ENCODE measurements at regions not wholly inside any gene's neighbourhood (a gene's known extent, or its start where the extent isn't known, plus 50 kb on each side); places are given as distances from the start of the nearest gene placed in this dataset.

DNA sequence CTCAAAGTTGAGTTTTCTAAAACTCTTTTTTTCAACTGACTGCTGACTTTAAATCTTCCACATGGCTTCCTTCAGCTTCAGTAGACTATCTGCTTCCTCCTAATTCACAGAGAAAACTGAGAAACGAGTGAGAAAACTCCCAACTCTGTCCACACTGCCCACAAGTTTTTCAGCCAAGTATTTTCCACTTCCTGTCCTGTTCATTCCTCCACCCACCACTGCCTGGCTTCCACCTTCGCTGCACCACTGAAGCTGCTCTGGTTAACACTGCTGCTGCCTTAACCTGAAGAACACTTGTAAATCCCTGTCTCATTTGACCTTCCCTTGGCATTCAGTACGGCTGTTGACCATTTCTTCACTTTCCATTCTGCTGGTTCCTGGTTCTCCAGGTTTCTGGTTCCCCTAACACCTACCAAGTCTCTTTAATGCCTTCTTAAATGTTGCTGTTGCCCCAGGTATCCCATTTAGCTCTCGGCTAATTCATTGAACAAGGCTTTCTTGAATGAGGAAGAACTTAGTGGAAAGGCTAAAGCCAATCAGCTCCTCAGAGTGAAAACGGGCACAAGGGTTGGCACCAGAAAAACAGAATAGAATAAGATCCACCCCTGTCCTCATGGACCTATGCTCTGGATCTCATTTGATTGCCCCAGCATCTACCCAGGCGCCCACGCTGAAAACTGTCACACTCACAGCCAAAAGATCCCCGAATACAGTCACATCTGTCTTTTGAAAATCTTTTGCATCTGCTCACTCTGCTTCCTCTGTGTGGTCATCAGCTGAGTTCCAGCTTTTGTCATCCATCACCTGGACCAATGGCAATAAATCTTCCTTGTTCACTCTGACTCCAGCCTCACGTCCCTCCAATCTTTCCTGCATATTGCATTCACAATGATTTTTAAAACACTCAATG is 104.4 kb upstream of the TAB2 start:
- H3K4me3 ChIP-seq (ENCODE audit: low read length): no peak overlapping the region
- no peak for TF ChIP-seq CTCF (conservative IDR thresholded peaks at IDR 0.05; ENCODE audit: low read length)
- DNase-seq (ENCODE audit: low read depth): no peak

DNA sequence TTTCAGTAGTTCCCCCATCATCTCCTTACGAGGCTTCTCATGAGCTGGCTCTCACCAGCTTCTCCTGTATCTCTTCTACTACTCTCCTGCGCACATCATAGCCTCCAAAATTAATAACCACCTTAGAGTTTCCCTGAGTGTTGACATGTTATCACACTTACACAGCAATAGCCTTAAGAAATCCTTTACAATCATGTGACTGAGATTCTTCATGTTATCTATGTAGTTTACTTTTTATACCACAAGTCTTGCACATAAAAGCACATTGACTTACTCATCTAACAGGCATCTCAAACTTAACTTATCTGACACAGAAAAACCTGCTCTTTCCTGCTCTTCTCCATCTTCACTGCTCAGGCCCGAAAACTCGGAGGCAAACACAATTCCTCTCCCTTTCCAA is 103.7 kb upstream of the TAB2 start:
- no peak for DNase-seq (ENCODE audit: low read depth)
- no peak overlapping the region for H3K4me3 ChIP-seq (ENCODE audit: low read length)
- TF ChIP-seq CTCF (conservative IDR thresholded peaks at IDR 0.05; ENCODE audit: low read length): no peak

- no peak for TF ChIP-seq CTCF (conservative IDR thresholded peaks at IDR 0.05; ENCODE audit: low read length)
- DNase-seq (ENCODE audit: low read depth): no peak
- H3K4me3 ChIP-seq (ENCODE audit: low read length): no peak overlapping the region
Measured at GRCh38 chr6:149216459-149216858, 101.1 kb upstream of the TAB2 start.

DNA sequence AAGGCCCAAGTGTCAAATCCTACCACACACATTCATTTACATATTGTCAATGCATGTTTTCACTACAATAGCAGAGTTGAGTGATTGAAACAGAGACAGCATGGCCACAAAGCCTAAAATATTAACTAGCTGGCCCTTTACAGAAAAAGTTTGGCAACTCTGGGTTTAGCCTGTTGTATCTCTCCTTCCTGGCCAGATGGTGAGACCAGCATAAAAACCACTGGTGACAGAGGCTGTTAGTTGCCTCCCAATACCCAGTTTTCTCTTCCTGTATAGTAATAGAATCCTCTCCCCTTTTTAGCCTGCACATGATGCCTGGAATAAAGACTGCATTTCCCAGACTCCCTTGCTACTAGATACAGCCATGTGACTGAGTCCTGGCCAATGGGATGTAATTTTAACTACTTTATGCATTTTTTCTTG is 100.0 kb upstream of the TAB2 start:
- TF ChIP-seq CTCF (conservative IDR thresholded peaks at IDR 0.05; ENCODE audit: low read length): no peak
- H3K4me3 ChIP-seq (ENCODE audit: low read length): no peak overlapping the region

GRCh38 chr6:149218471-149218870 is 99.0 kb upstream of the TAB2 start:
- no peak for TF ChIP-seq CTCF (conservative IDR thresholded peaks at IDR 0.05; ENCODE audit: low read length)
- no peak for DNase-seq (ENCODE audit: low read depth)
- H3K4me3 ChIP-seq (ENCODE audit: low read length): no peak overlapping the region

More for the DNA sequence above, 100.0 kb upstream of the TAB2 start:
- DNase-seq (ENCODE audit: low read depth): no peak

DNA sequence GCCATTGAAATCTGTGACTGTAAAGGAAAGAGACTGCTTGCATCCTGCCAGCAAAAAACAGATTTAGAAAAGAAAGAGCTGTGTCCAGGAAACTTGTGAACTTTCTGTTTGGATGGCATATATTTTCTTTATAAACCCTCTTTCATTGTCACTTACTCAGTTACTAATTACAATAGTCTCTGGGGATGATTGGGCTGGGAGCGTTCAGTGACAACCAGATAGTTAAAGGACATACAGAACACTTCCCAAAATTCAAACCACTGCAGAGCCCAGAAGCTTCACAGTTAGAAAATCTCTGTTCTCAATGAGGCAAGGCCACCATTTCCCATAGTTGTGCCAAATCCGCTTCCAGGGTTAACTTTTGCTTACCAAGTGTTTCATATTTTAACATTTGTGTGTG is 98.6 kb upstream of the TAB2 start:
- no peak for TF ChIP-seq CTCF (conservative IDR thresholded peaks at IDR 0.05; ENCODE audit: low read length)
- no peak for DNase-seq (ENCODE audit: low read depth)
- no peak overlapping the region for H3K4me3 ChIP-seq (ENCODE audit: low read length)

Measured in AG10803 (cell line).